ENCODE measurements at regions not wholly inside any gene's neighbourhood (a gene's known extent, or its start where the extent isn't known, plus 50 kb on each side); places are given as distances from the start of the nearest gene placed in this dataset.
"Not testable (repeated sequence)": the region's sequence is repeated elsewhere in the genome, so short reads cannot be mapped to it uniquely, and the experiment has no call there.

DNA sequence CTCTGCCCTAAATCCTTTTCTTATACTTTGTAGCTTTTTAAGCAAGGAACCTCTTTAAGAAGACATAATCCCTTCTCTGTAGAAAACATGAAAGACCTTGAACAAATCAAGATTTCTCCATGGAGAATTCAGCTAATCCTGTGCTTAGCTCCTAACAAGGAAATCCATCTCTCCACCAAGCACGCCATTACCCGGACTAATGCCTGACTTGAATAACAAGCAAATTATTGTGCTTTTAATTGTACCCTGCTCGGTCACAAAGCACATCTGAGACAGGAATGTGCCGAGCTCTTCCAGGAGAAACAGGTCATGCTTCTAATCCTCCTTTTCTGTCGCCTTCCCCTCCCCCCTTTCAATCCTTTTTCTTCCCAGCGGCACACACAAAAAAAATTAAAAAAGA, 141.3 kb downstream of the PSAT1 start:
- TF ChIP-seq ZFX (IDR thresholded peaks at IDR 0.05): no peak
- TF ChIP-seq, protein P1, sequence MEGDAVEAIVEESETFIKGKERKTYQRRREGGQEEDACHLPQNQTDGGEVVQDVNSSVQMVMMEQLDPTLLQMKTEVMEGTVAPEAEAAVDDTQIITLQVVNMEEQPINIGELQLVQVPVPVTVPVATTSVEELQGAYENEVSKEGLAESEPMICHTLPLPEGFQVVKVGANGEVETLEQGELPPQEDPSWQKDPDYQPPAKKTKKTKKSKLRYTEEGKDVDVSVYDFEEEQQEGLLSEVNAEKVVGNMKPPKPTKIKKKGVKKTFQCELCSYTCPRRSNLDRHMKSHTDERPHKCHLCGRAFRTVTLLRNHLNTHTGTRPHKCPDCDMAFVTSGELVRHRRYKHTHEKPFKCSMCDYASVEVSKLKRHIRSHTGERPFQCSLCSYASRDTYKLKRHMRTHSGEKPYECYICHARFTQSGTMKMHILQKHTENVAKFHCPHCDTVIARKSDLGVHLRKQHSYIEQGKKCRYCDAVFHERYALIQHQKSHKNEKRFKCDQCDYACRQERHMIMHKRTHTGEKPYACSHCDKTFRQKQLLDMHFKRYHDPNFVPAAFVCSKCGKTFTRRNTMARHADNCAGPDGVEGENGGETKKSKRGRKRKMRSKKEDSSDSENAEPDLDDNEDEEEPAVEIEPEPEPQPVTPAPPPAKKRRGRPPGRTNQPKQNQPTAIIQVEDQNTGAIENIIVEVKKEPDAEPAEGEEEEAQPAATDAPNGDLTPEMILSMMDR (conservative IDR thresholded peaks at IDR 0.05): no peak
- H3K27ac ChIP-seq: no peak overlapping the region

DNA sequence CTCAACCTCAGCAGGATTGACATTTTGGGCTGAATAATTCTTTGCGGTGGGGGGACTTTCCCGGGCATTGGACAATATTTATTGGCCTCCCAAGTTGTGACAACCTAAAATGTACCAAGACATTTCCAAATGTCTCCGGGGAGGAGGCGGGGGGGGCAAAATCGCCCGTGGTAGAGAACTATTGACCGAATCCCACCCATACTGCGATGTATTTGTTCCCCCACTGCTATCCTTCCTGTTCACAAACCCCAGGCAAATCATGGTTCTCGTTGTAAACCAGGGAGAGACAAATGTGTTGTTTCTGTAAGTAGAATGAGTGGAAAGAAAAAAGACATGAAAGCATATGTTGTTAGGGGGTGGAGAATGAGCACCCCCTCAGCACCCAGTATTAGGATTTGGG, 141.9 kb downstream of the PSAT1 start:
- H3K27ac ChIP-seq: no peak overlapping the region
- no peak for TF ChIP-seq ZFX (IDR thresholded peaks at IDR 0.05)
- TF ChIP-seq, protein P1 (conservative IDR thresholded peaks at IDR 0.05): no peak

DNA sequence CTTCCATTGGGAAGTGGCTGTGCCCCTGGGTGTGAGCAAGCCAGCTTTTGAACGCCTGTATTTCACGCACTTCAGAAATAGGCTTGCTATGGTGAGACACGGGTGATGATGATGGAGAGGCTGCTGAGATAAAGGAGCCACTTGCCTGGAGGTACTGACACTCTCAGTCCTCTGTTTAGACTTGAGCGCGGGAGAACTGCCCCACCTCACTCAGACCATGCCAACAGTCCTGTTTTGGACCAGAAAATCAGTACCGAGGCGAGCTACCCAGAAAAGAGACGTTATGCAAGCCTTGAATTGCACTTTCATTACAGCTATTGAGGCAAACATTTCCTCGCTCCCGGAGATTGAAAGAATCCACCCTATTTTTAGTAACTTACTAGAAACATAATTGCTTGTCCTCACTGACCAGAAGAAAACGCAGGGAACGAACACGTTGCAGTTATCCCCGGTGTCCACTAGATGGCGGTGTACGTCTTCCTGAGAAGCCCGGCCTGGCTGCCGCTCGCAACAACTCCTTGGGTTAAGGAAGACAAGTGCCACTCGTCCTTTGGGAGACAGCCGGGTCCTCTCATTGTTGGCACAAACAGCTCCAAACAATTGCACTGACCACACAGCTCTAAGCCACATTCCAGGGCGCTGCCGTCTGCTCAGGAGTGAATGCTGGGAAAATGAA, 142.4 kb downstream of the PSAT1 start:
- H3K27ac ChIP-seq: no peak overlapping the region
- TF ChIP-seq ZFX (IDR thresholded peaks at IDR 0.05): no peak
- TF ChIP-seq, protein P1 (conservative IDR thresholded peaks at IDR 0.05): peak; percentile 94

DNA sequence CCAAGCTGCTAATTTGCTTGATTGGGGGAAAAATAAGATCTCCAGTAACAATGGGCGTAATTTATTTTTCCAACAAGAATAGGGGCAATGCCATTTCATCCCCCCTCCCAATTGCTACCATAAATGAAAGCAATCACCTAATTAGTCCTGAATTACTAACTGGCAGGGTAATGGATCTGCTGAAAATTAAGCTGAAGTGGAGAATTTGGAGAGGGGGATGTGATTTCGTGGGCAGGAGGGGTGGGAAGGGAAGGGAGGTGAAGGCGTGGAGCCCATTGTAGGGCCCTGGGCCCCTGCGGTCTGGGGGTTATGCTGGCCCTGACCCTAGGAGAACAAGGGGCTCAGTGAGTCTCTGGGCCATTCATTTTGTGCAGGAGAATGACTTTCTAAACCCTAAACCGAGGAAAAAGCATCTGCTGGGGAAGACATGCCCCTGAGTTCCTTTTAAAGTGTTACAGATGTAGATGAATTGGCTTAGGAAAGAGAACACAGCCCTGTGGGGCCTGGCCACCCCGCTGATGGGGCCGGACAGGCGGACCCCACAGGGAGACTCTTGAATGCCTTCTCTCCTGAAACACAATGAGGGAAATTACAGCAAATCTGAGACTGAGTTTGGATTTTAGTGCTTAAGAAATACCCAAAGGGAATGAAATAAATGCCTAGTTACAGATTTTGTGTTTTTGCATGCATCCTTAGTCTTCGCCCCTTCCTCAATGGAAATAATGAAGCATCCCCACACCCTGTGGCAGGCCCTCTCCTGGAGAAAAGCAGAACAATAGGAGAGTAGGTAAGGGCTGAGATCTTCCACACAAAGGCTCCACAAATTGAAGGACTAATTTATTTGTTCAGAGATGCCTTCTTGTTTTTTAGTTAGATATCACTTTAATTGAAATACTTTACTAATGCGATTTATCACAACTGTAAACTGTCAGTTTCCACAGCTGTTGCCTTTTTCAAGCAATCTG, 143.2 kb downstream of the PSAT1 start:
- TF ChIP-seq, protein P1 (conservative IDR thresholded peaks at IDR 0.05): no peak; the same call in none of the 2 replicates
- TF ChIP-seq ZFX (IDR thresholded peaks at IDR 0.05): no peak
- H3K27ac ChIP-seq: no peak overlapping the region

DNA sequence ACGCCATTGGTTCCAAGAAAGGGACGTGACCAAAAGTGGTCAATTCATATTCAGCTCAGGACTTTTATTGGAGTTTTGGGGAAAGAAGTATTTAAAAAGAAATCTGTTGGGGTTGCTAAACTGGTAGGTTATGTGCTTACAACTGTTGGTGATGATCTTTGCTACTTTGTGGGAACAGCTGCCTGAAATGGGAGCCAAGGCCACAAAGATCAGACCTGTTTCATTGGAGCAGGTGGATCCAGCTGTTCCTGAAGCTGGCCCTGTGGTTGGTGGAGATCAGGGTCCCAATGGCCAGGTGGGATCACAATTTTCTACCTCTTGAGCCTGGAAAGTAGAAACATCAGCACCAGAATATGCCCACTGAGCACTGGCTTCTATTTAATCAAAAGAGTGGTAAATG, 144.5 kb downstream of the PSAT1 start:
- H3K27ac ChIP-seq: no peak overlapping the region
- TF ChIP-seq ZFX (IDR thresholded peaks at IDR 0.05): no peak
- TF ChIP-seq, protein P1 (conservative IDR thresholded peaks at IDR 0.05): no peak

DNA sequence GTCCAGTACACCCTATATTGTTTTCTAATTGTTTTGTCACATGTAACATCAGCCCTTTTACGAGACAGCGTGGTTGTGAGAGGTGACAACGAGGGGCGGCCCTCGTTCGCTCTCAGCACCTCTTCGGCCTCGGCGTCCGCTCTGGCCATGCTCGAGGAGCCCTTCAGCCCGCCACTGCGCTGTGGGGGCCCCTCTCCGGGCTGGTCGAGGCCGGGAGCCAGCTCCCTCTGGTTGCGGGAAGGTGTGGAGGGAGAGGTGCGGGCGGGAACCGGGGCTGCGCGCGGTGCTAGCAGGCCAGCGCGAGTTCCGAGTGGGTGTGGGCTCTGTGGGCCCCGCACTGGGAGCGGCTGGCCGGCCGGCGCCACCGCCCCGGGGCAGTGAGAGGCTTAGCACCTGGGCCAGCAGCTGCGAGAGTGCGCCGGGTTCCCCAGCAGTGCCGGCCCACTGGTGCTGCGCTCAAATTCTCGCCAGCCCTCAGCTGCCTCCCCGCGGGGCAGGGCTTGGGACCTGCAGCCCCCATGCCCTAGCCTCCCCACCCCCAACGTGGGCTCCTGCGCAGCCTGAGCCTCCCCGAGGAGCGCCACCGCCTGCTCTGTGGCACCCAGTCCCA, 145.0 kb downstream of the PSAT1 start:
- TF ChIP-seq, protein P1 (conservative IDR thresholded peaks at IDR 0.05): no peak
- TF ChIP-seq ZFX (IDR thresholded peaks at IDR 0.05): no peak
- no peak overlapping the region for H3K27ac ChIP-seq

DNA sequence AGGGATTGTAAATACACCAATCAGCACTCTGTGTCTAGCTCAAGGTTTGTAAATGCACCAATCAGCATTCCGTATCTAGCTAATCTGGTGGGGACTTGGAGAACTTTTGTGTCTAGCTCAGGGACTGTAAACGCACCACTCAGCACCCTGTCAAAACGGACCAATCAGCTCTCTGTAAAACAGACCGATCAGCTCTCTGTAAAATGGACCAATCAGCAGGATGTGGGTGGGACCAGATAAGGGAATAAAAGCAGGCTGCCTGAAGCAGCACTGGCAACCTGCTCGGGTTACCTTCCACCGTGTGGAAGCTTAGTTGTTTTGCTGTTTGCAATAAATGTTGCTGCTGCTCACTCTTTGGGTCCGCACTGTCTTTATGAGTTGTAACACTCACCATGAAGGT, 145.7 kb downstream of the PSAT1 start:
- not testable (repeated sequence) for H3K27ac ChIP-seq
